Neural cell (in vitro differentiated cells): ENCODE measurements at regions not wholly inside any gene's neighbourhood (a gene's known extent, or its start where the extent isn't known, plus 50 kb on each side); places are given as distances from the start of the nearest gene placed in this dataset.

Experiments used
- H2AFZ ChIP-seq: fragments of 200-600, 300-800 bp; sonication (generic), shearing (Covaris generic); 2 replicates; pipeline ENCODE4 v1.6.0; 2014; ENCODE audit warnings: low read depth, mild to moderate bottlenecking, antibody characterized with exemption, low read length, moderate library complexity
- H3F3A ChIP-seq: fragments of 200-600 bp; shearing (Covaris generic); 2 replicates; pipeline ENCODE4 v1.6.1; 2016; ENCODE audit warnings: mild to moderate bottlenecking, moderate library complexity, mixed read lengths, antibody characterized with exemption, low read length; ENCODE audit not compliant: insufficient read depth, poor library complexity, severe bottlenecking
- H3K27ac ChIP-seq: fragments of 200-600, 300-800 bp; sonication (generic), shearing (Covaris generic); 2 replicates; pipeline ENCODE4 v1.5.1; 2014; ENCODE audit warnings: mild to moderate bottlenecking, low read length, moderate library complexity
- H3K27me3 ChIP-seq: fragments of 300-800, 200-600 bp; sonication (generic), shearing (Covaris generic); 2 replicates; pipeline ENCODE4 v1.6.0; 2014; ENCODE audit warnings: mild to moderate bottlenecking, low read depth, low read length, moderate library complexity; ENCODE audit not compliant: insufficient read depth
- H3K36me3 ChIP-seq: fragments of 300-800, 200-600 bp; sonication (generic), shearing (Covaris generic); 2 replicates; pipeline ENCODE4 v1.5.1; 2014; ENCODE audit warnings: mild to moderate bottlenecking, antibody characterized with exemption, low read length, moderate library complexity; ENCODE audit not compliant: insufficient read depth
- H3K4me2 ChIP-seq: fragments of 300-800, 200-600 bp; sonication (generic), shearing (Covaris generic); 2 replicates; pipeline ENCODE4 v1.6.0; 2014; ENCODE audit warnings: mild to moderate bottlenecking, low read length
- H3K4me3 ChIP-seq: fragments of 300-800, 200-600 bp; sonication (generic), shearing (Covaris generic); 2 replicates; pipeline ENCODE4 v1.5.1; 2014; ENCODE audit warnings: mild to moderate bottlenecking, low read length, moderate library complexity
- H3K79me2 ChIP-seq: fragments of 200-600 bp; shearing (Covaris generic); replicated peaks from 2 replicates; pipeline ENCODE4 v1.6.0; 2014; ENCODE audit warnings: mild to moderate bottlenecking, low read length, moderate library complexity; ENCODE audit not compliant: insufficient read depth
- H3K9ac ChIP-seq: fragments of 300-800, 200-600 bp; sonication (generic), shearing (Covaris generic); 2 replicates; pipeline ENCODE4 v1.6.1; 2016; ENCODE audit warnings: mild to moderate bottlenecking, low read length, mixed read lengths
- H3K9me2 ChIP-seq: fragments of 200-600 bp; shearing (Covaris generic); 2 replicates; pipeline ENCODE4 v1.6.1; 2016; ENCODE audit warnings: mild to moderate bottlenecking, low read length, mixed read lengths; ENCODE audit not compliant: insufficient read depth
- H3K9me3 ChIP-seq: fragments of 200-600, 300-800 bp; sonication (generic), shearing (Covaris generic); 2 replicates; pipeline ENCODE4 v1.6.1; 2016; ENCODE audit warnings: mild to moderate bottlenecking, mixed run types, low read length, moderate library complexity, mixed read lengths
- H4K20me1 ChIP-seq: fragments of 200-600 bp; shearing (Covaris generic); 2 replicates; pipeline ENCODE4 v1.6.1; 2016; ENCODE audit warnings: mild to moderate bottlenecking, mixed run types; ENCODE audit not compliant: insufficient read depth
- CTCF ChIP-seq: fragments of 450-650 bp; IDR thresholded peaks from 2 replicates; pipeline ENCODE4 v1.5.1; 2014; ENCODE audit warnings: antibody characterized with exemption, mild to moderate bottlenecking, moderate library complexity; ENCODE audit not compliant: poor library complexity, severe bottlenecking
- EP300 ChIP-seq: fragments of 450-650 bp; conservative IDR thresholded peaks from 2 replicates; pipeline ENCODE4 v1.6.1; 2014; ENCODE audit warnings: antibody characterized with exemption, mild to moderate bottlenecking, moderate library complexity; ENCODE audit not compliant: poor library complexity, severe bottlenecking
- EZH2 ChIP-seq: fragments of 200-600, 300-800 bp; shearing (Covaris generic), sonication (generic); IDR thresholded peaks from 2 replicates; pipeline ENCODE4 v1.6.1; 2014; ENCODE audit warnings: antibody characterized with exemption, low read length, borderline replicate concordance, mild to moderate bottlenecking; ENCODE audit not compliant: insufficient read depth, poor library complexity, severe bottlenecking
- MXI1 ChIP-seq: fragments of 450-650 bp; conservative IDR thresholded peaks from 2 replicates; pipeline ENCODE4 v1.6.1; 2014; ENCODE audit warnings: antibody characterized with exemption, mild to moderate bottlenecking; ENCODE audit not compliant: poor library complexity, severe bottlenecking
- POLR2AphosphoS5 ChIP-seq: IDR thresholded peaks from 2 replicates; pipeline ENCODE4 v1.6.1; 2012
- RAD21 ChIP-seq: fragments of 450-650 bp; conservative IDR thresholded peaks from 2 replicates; pipeline ENCODE4 v1.6.1; 2014; ENCODE audit warnings: antibody characterized with exemption, mild to moderate bottlenecking, moderate library complexity
- REST ChIP-seq: IDR thresholded peaks from 2 replicates; pipeline ENCODE4 v1.6.1; 2012; ENCODE audit warnings: borderline replicate concordance
- SMC3 ChIP-seq: fragments of 450-650 bp; conservative IDR thresholded peaks from 2 replicates; pipeline ENCODE4 v1.6.1; 2014; ENCODE audit warnings: antibody characterized with exemption, mild to moderate bottlenecking, moderate library complexity; ENCODE audit not compliant: poor library complexity
- TAF1 ChIP-seq: IDR thresholded peaks from 2 replicates; pipeline ENCODE4 v1.6.1; 2012; ENCODE audit warnings: low read depth

GRCh38 chr13:68152414-68152813, 922.3 kb upstream of the PCDH9 start:
- Histone ChIP-seq H3K27me3 (no peaks in the 10 kb centered on the region), H2AFZ (no peak overlapping the region), H3K4me3 (no peak overlapping the region), H3F3A (no peaks in the 10 kb centered on the region), H3K9ac (no peak overlapping the region), H3K27ac (no peak overlapping the region), H4K20me1 (no peaks in the 10 kb centered on the region), H3K79me2 (no peaks in the 10 kb centered on the region), H3K9me3 (no peaks in the 10 kb centered on the region), H3K36me3 (no peaks in the 10 kb centered on the region), H3K4me2 (no peak overlapping the region), H3K9me2 (no peaks in the 10 kb centered on the region)
- TF ChIP-seq EZH2 (no peak), RAD21 (no peak), EP300 (no peak), REST (no peak), CTCF (no peak), MXI1 (no peak), SMC3 (no peak), TAF1 (no peak), POLR2AphosphoS5 (no peak)

GRCh38 chr13:68145852-68146251, 915.7 kb upstream of the PCDH9 start:
- Histone ChIP-seq H3K9me3 (no peaks in the 10 kb centered on the region), H2AFZ (no peak overlapping the region), H3K27ac (no peak overlapping the region), H3K9me2 (no peaks in the 10 kb centered on the region), H3K27me3 (no peaks in the 10 kb centered on the region), H3K9ac (no peak overlapping the region), H3K79me2 (no peaks in the 10 kb centered on the region), H3K36me3 (no peaks in the 10 kb centered on the region), H3F3A (no peaks in the 10 kb centered on the region), H4K20me1 (no peaks in the 10 kb centered on the region), H3K4me3 (no peak overlapping the region), H3K4me2 (no peak overlapping the region)
- TF ChIP-seq REST: no peak
- TF ChIP-seq MXI1: no peak
- TF ChIP-seq EP300: no peak
- TF ChIP-seq EZH2: no peak
- no peak for TF ChIP-seq SMC3
- no peak for TF ChIP-seq RAD21
- no peak for TF ChIP-seq POLR2AphosphoS5
- TF ChIP-seq CTCF: no peak
- no peak for TF ChIP-seq TAF1
